ENCODE measurements at regions not wholly inside any gene's neighbourhood (a gene's known extent, or its start where the extent isn't known, plus 50 kb on each side); places are given as distances from the start of the nearest gene placed in this dataset.
"Not testable (repeated sequence)": the region's sequence is repeated elsewhere in the genome, so short reads cannot be mapped to it uniquely, and the experiment has no call there.

GRCh38 chr5:174527916-174528540 is 196.4 kb upstream of the MSX2 start:
- DNase-seq (ENCODE audit: insufficient read length) (no peak), FAIRE-seq (no peak)
- TF ChIP-seq POLR2AphosphoS5 (IDR thresholded peaks at IDR 0.05; ENCODE audit: low read depth, low read length) (no peak), TAF1 (IDR thresholded peaks at IDR 0.05; ENCODE audit: borderline replicate concordance, low read depth, low read length) (no peak), POLR2A (IDR thresholded peaks at IDR 0.05; ENCODE audit: low read depth, low read length) (no peak)

- no peak for FAIRE-seq
- no peak for DNase-seq (ENCODE audit: insufficient read length)
- TF ChIP-seq TAF1 (IDR thresholded peaks at IDR 0.05; ENCODE audit: borderline replicate concordance, low read depth, low read length) = no peak
- no peak for TF ChIP-seq POLR2AphosphoS5 (IDR thresholded peaks at IDR 0.05; ENCODE audit: low read depth, low read length)
- no peak for TF ChIP-seq POLR2A (IDR thresholded peaks at IDR 0.05; ENCODE audit: low read depth, low read length)
Observed at GRCh38 chr5:174528821-174529544, 195.4 kb upstream of the MSX2 start.

- no peak for DNase-seq (ENCODE audit: insufficient read length)
Observed at GRCh38 chr5:174529925-174530681, 194.3 kb upstream of the MSX2 start.

GRCh38 chr5:174531782-174532191 is 192.6 kb upstream of the MSX2 start:
- DNase-seq (ENCODE audit: insufficient read length) (no peak), FAIRE-seq (no peak)
- no peak for TF ChIP-seq POLR2A (IDR thresholded peaks at IDR 0.05; ENCODE audit: low read depth, low read length)
- no peak for TF ChIP-seq POLR2AphosphoS5 (IDR thresholded peaks at IDR 0.05; ENCODE audit: low read depth, low read length)
- TF ChIP-seq TAF1 (IDR thresholded peaks at IDR 0.05; ENCODE audit: borderline replicate concordance, low read depth, low read length) = no peak

More at GRCh38 chr5:174529925-174530681, 194.3 kb upstream of the MSX2 start:
- FAIRE-seq = no peak
- no peak for TF ChIP-seq POLR2AphosphoS5 (IDR thresholded peaks at IDR 0.05; ENCODE audit: low read depth, low read length)
- TF ChIP-seq TAF1 (IDR thresholded peaks at IDR 0.05; ENCODE audit: borderline replicate concordance, low read depth, low read length) = no peak
- no peak for TF ChIP-seq POLR2A (IDR thresholded peaks at IDR 0.05; ENCODE audit: low read depth, low read length)

- TF ChIP-seq POLR2A (IDR thresholded peaks at IDR 0.05; ENCODE audit: low read depth, low read length) (no peak), POLR2AphosphoS5 (IDR thresholded peaks at IDR 0.05; ENCODE audit: low read depth, low read length) (no peak), TAF1 (IDR thresholded peaks at IDR 0.05; ENCODE audit: borderline replicate concordance, low read depth, low read length) (no peak)
- no peak for DNase-seq (ENCODE audit: insufficient read length)
- FAIRE-seq = no peak
Observed at GRCh38 chr5:174532455-174533453, 191.6 kb upstream of the MSX2 start.

GRCh38 chr5:174533751-174534241 is 190.6 kb upstream of the MSX2 start:
- no peak for TF ChIP-seq TAF1 (IDR thresholded peaks at IDR 0.05; ENCODE audit: borderline replicate concordance, low read depth, low read length)
- no peak for TF ChIP-seq POLR2AphosphoS5 (IDR thresholded peaks at IDR 0.05; ENCODE audit: low read depth, low read length)
- no peak for TF ChIP-seq POLR2A (IDR thresholded peaks at IDR 0.05; ENCODE audit: low read depth, low read length)
- FAIRE-seq = no peak
- DNase-seq (ENCODE audit: insufficient read length) = no peak

GRCh38 chr5:174535669-174536068 is 188.7 kb upstream of the MSX2 start:
- no peak for DNase-seq (ENCODE audit: insufficient read length)
- no peak for TF ChIP-seq POLR2A (IDR thresholded peaks at IDR 0.05; ENCODE audit: low read depth, low read length)
- no peak for TF ChIP-seq TAF1 (IDR thresholded peaks at IDR 0.05; ENCODE audit: borderline replicate concordance, low read depth, low read length)
- TF ChIP-seq POLR2AphosphoS5 (IDR thresholded peaks at IDR 0.05; ENCODE audit: low read depth, low read length) = no peak
- no peak for FAIRE-seq

GRCh38 chr5:174539823-174540222 is 184.6 kb upstream of the MSX2 start:
- not testable (repeated sequence) for FAIRE-seq; DNase-seq (ENCODE audit: insufficient read length)

GRCh38 chr5:174542037-174542436 is 182.3 kb upstream of the MSX2 start:
- TF ChIP-seq POLR2A (IDR thresholded peaks at IDR 0.05; ENCODE audit: low read depth, low read length) (no peak), TAF1 (IDR thresholded peaks at IDR 0.05; ENCODE audit: borderline replicate concordance, low read depth, low read length) (no peak), POLR2AphosphoS5 (IDR thresholded peaks at IDR 0.05; ENCODE audit: low read depth, low read length) (no peak)
- FAIRE-seq = no peak
- no peak for DNase-seq (ENCODE audit: insufficient read length)

- FAIRE-seq = no peak
- TF ChIP-seq POLR2AphosphoS5 (IDR thresholded peaks at IDR 0.05; ENCODE audit: low read depth, low read length) (no peak), POLR2A (IDR thresholded peaks at IDR 0.05; ENCODE audit: low read depth, low read length) (no peak), TAF1 (IDR thresholded peaks at IDR 0.05; ENCODE audit: borderline replicate concordance, low read depth, low read length) (no peak)
- no peak for DNase-seq (ENCODE audit: insufficient read length)
Observed at GRCh38 chr5:174542471-174542870, 181.9 kb upstream of the MSX2 start.

Measured in GM12892 (cell line).